ENCODE measurements at regions not wholly inside any gene's neighbourhood (a gene's known extent, or its start where the extent isn't known, plus 50 kb on each side); places are given as distances from the start of the nearest gene placed in this dataset.

DNA sequence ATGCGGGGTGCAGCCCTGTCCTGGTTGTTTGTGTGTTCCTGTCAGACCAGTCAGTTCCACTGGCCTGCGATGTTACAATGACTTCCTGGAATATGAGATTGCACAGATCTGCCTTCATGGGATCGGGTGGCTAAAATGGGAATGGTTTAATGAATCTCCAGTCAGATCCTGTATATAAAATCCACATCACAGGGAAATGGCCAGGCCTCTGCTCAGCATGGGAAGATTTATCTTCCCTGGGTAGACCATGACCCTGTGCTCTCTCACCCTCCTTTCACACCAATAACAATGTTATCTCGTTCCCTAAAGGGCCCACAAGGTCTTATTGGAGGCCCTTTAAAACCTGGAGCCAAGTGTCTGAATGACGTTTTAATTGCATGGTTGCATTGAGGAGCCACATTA lies 307.4 kb downstream of the RAB28 start:
- no peak for TF ChIP-seq TAF1 (IDR thresholded peaks at IDR 0.05; ENCODE audit: borderline replicate concordance, insufficient read depth, low read length)
- TF ChIP-seq POLR2AphosphoS5 (IDR thresholded peaks at IDR 0.05; ENCODE audit: low read depth, low read length), result no peak
- TF ChIP-seq, protein P1, sequence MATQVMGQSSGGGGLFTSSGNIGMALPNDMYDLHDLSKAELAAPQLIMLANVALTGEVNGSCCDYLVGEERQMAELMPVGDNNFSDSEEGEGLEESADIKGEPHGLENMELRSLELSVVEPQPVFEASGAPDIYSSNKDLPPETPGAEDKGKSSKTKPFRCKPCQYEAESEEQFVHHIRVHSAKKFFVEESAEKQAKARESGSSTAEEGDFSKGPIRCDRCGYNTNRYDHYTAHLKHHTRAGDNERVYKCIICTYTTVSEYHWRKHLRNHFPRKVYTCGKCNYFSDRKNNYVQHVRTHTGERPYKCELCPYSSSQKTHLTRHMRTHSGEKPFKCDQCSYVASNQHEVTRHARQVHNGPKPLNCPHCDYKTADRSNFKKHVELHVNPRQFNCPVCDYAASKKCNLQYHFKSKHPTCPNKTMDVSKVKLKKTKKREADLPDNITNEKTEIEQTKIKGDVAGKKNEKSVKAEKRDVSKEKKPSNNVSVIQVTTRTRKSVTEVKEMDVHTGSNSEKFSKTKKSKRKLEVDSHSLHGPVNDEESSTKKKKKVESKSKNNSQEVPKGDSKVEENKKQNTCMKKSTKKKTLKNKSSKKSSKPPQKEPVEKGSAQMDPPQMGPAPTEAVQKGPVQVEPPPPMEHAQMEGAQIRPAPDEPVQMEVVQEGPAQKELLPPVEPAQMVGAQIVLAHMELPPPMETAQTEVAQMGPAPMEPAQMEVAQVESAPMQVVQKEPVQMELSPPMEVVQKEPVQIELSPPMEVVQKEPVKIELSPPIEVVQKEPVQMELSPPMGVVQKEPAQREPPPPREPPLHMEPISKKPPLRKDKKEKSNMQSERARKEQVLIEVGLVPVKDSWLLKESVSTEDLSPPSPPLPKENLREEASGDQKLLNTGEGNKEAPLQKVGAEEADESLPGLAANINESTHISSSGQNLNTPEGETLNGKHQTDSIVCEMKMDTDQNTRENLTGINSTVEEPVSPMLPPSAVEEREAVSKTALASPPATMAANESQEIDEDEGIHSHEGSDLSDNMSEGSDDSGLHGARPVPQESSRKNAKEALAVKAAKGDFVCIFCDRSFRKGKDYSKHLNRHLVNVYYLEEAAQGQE (IDR thresholded peaks at IDR 0.05; ENCODE audit: insufficient read depth in 1 of 2, low read depth in 2 of 2, low read length in 2 of 2), result no peak
